H1 (cell line): ENCODE measurements at regions not wholly inside any gene's neighbourhood (a gene's known extent, or its start where the extent isn't known, plus 50 kb on each side); places are given as distances from the start of the nearest gene placed in this dataset.

Experiments used
- CTCF ChIA-PET: fragments of 300-600 bp; sonication (Branson Sonifier 250); formaldehyde crosslinking; loops from one replicate; lab custom pipeline; 2021; ENCODE audit not compliant: partially characterized antibody; lab: Charles Lee
- POLR2A ChIA-PET: fragments of 300-600 bp; sonication (Branson Sonifier 250); formaldehyde crosslinking; loops from one replicate; lab custom pipeline; 2021; ENCODE audit warnings: inconsistent platforms; ENCODE audit not compliant: partially characterized antibody; lab: Charles Lee
- DNase-seq, 2 experiments: peaks; one replicate each; pipeline versions ENCODE4 v3.0.0 to v3.0.0-alpha.2; 2010 to 2022; ENCODE audit warnings: low spot score in 2 of 2, low read depth in 1 of 2, mixed read lengths in 1 of 2
- FAIRE-seq: peaks from 2 replicates; lab custom pipeline; 2011; peaks lifted over from hg19 to GRCh38; lab: Jason Lieb, UNC
- H2AFZ ChIP-seq: 2 replicates; pipeline ENCODE4 v1.8.1; 2012; ENCODE audit warnings: low read length, inconsistent platforms
- H2AK5ac ChIP-seq: 2 replicates; pipeline ENCODE4 v1.6.1; 2013; ENCODE audit warnings: low read depth, low read length
- H2BK120ac ChIP-seq: replicated peaks from 2 replicates; pipeline ENCODE3; 2013; ENCODE audit warnings: low read depth, low read length, inconsistent platforms
- H2BK12ac ChIP-seq: 2 replicates; pipeline ENCODE4 v1.6.1; 2013; ENCODE audit warnings: low read depth, low read length
- H2BK15ac ChIP-seq: 2 replicates; pipeline ENCODE4 v1.6.1; 2013; ENCODE audit warnings: low read length
- H2BK20ac ChIP-seq: 2 replicates; pipeline ENCODE4 v1.6.1; 2013; ENCODE audit warnings: low read length
- H2BK5ac ChIP-seq: 2 replicates; pipeline ENCODE4 v1.6.1; 2013; ENCODE audit warnings: low read depth, low read length
- H3K14ac ChIP-seq: 2 replicates; pipeline ENCODE4 v1.6.1; 2013; ENCODE audit warnings: inconsistent platforms; ENCODE audit not compliant: insufficient read length
- H3K18ac ChIP-seq: 2 replicates; pipeline ENCODE4 v1.6.1; 2013; ENCODE audit warnings: low read length; ENCODE audit errors: extremely low read depth
- H3K23ac ChIP-seq: 2 replicates; pipeline ENCODE4 v1.6.1; 2013; ENCODE audit warnings: inconsistent platforms; ENCODE audit not compliant: insufficient read length
- H3K23me2 ChIP-seq: 2 replicates; pipeline ENCODE4 v1.6.1; 2013; ENCODE audit warnings: low read depth, low read length
- H3K27ac ChIP-seq: 2 replicates; pipeline ENCODE4 v1.6.1; 2011; ENCODE audit warnings: low read depth, low read length, inconsistent platforms
- H3K27me3 ChIP-seq, 4 experiments: replicated peaks in 1 of 4; 1 replicate in 1 of 4; 2 replicates in 3 of 4; pipeline versions ENCODE4 v1.6.1 to v1.8.1; 2011 to 2013; ENCODE audit warnings: low read length in 3 of 4, mild to moderate bottlenecking in 3 of 4, inconsistent platforms in 2 of 4, mixed read lengths in 2 of 4, moderate library complexity in 1 of 4; ENCODE audit not compliant: control insufficient read depth in 3 of 4, insufficient read depth in 3 of 4; ENCODE audit errors: extremely low read depth in 1 of 4
- H3K36me3 ChIP-seq, 4 experiments: 2 replicates each; pipeline versions ENCODE4 v1.6.1 to v1.8.1; 2011 to 2013; ENCODE audit warnings: mild to moderate bottlenecking in 4 of 4, low read length in 3 of 4, moderate library complexity in 2 of 4, control low read depth in 1 of 4, inconsistent platforms in 1 of 4; ENCODE audit not compliant: insufficient read depth in 4 of 4, control insufficient read depth in 2 of 4
- H3K4ac ChIP-seq: replicated peaks from 2 replicates; pipeline ENCODE3; 2013; ENCODE audit warnings: low read length, low read depth, mixed read lengths, inconsistent platforms; ENCODE audit not compliant: insufficient read length
- H3K4me1 ChIP-seq, 4 experiments: replicated peaks in 1 of 4; 1 replicate in 1 of 4; 2 replicates in 3 of 4; pipeline versions ENCODE4 v1.6.1 to v1.8.1; 2011 to 2013; ENCODE audit warnings: low read length in 3 of 4, inconsistent platforms in 2 of 4, mixed read lengths in 1 of 4; ENCODE audit not compliant: insufficient read depth in 4 of 4, control insufficient read depth in 3 of 4
- H3K4me2 ChIP-seq, 2 experiments: 2 replicates each; pipeline versions ENCODE4 v1.6.1 to v1.8.1; 2011 to 2013; ENCODE audit warnings: low read depth in 2 of 2, low read length in 2 of 2, control low read depth in 1 of 2, inconsistent platforms in 1 of 2, mild to moderate bottlenecking in 1 of 2; ENCODE audit not compliant: insufficient read depth in 1 of 2
- H3K4me3 ChIP-seq, 4 experiments: fragments of 200-600, 300-600 bp in 1 of 4; sonication (generic), shearing (Covaris generic), sonication (Bioruptor Twin) in 1 of 4; 2 replicates each; pipeline versions ENCODE4 v1.5.1 to v1.8.1; 2011 to 2016; ENCODE audit warnings: low read length in 4 of 4, low read depth in 3 of 4, control low read depth in 2 of 4, inconsistent platforms in 2 of 4, mild to moderate bottlenecking in 2 of 4, mixed read lengths in 1 of 4, moderate library complexity in 1 of 4; ENCODE audit not compliant: insufficient read depth in 2 of 4; ENCODE audit errors: extremely low read depth in 1 of 4
- H3K56ac ChIP-seq: replicated peaks from 2 replicates; pipeline ENCODE3; 2013; ENCODE audit warnings: low read depth, mild to moderate bottlenecking, mixed read lengths, low read length, inconsistent platforms; ENCODE audit not compliant: insufficient read length
- H3K79me1 ChIP-seq: 2 replicates; pipeline ENCODE4 v1.6.1; 2013; ENCODE audit warnings: low read depth, low read length, control low read depth
- H3K79me2 ChIP-seq, 2 experiments: 2 replicates each; pipeline versions ENCODE4 v1.6.1 to v1.8.1; 2012 to 2013; ENCODE audit warnings: low read length in 2 of 2, mild to moderate bottlenecking in 2 of 2, inconsistent platforms in 1 of 2; ENCODE audit not compliant: insufficient read depth in 2 of 2, control insufficient read depth in 1 of 2
- H3K9ac ChIP-seq, 4 experiments: replicated peaks in 1 of 4; 1 replicate in 1 of 4; 2 replicates in 3 of 4; pipeline versions ENCODE4 v1.6.1 to v1.8.1; 2011 to 2013; ENCODE audit warnings: low read depth in 3 of 4, low read length in 3 of 4, control low read depth in 2 of 4, mild to moderate bottlenecking in 2 of 4, moderate library complexity in 2 of 4, inconsistent platforms in 1 of 4; ENCODE audit errors: extremely low read depth in 1 of 4
- H3K9me3 ChIP-seq, 2 experiments: 2 replicates each; pipeline versions ENCODE4 v1.6.1 to v1.8.1; 2012 to 2013; ENCODE audit warnings: mild to moderate bottlenecking in 2 of 2, moderate library complexity in 2 of 2, control low read depth in 1 of 2, inconsistent platforms in 1 of 2, low read depth in 1 of 2, low read length in 1 of 2, mixed read lengths in 1 of 2; ENCODE audit not compliant: insufficient read depth in 2 of 2
- H4K20me1 ChIP-seq, 2 experiments: replicated peaks in 1 of 2; 2 replicates each; pipeline versions ENCODE3 to v1.8.1; 2011 to 2013; ENCODE audit warnings: inconsistent platforms in 2 of 2, low read length in 2 of 2, mild to moderate bottlenecking in 1 of 2; ENCODE audit not compliant: insufficient read depth in 2 of 2, control insufficient read depth in 1 of 2
- H4K5ac ChIP-seq: 2 replicates; pipeline ENCODE4 v1.6.1; 2013; ENCODE audit warnings: low read length, low read depth, mixed read lengths, inconsistent platforms; ENCODE audit not compliant: insufficient read length
- H4K8ac ChIP-seq: 2 replicates; pipeline ENCODE4 v1.8.0; 2013; ENCODE audit warnings: mild to moderate bottlenecking, moderate library complexity, low read length, inconsistent platforms; ENCODE audit not compliant: insufficient read depth; ENCODE audit errors: extremely low read depth
- H4K91ac ChIP-seq: replicated peaks from 2 replicates; pipeline ENCODE3; 2013; ENCODE audit warnings: low read length, mixed read lengths, inconsistent platforms; ENCODE audit not compliant: insufficient read length
- E2F6 ChIP-seq: IDR thresholded peaks from 2 replicates; pipeline ENCODE4 v1.6.1; 2012; ENCODE audit warnings: inconsistent platforms
- WGBS, 2 experiments: shearing (Covaris generic) in 1 of 2; methylation state at CpG; one replicate each; pipeline versions ENCODE4 v1.1.6 to v1.1.7; 2013 to 2015; ENCODE audit warnings: low lambda C conversion rate in 2 of 2, mixed read lengths in 2 of 2, inconsistent platforms in 1 of 2, low coverage in 1 of 2, missing lambda C conversion rate in 1 of 2; ENCODE audit not compliant: insufficient replicate concordance in 2 of 2, insufficient coverage in 1 of 2, insufficient read length in 1 of 2; ENCODE audit errors: extremely low coverage in 1 of 2, missing lambda C conversion rate in 1 of 2; 5-methylcytosine and 5-hydroxymethylcytosine counted together

- Histone ChIP-seq H2BK120ac (no peak overlapping the region), H2AFZ (no peak overlapping the region), H4K8ac (no peak overlapping the region), H3K14ac (no peak overlapping the region), H3K18ac (no peak overlapping the region), H3K23me2 (no peaks in the 10 kb centered on the region), H4K91ac (no peak overlapping the region), H4K5ac (no peak overlapping the region), H3K27ac (no peak overlapping the region), H3K4ac (no peak overlapping the region), H3K36me3 (no peaks in the 10 kb centered on the region), H3K23ac (no peak overlapping the region), H3K79me2 (no peaks in the 10 kb centered on the region), H2AK5ac (no peak overlapping the region), H3K79me1 (no peaks in the 10 kb centered on the region), H3K4me2 (no peak overlapping the region), H3K9ac (no peak overlapping the region), H3K4me1 (no peaks in the 10 kb centered on the region), H3K4me3 (no peak overlapping the region), H3K56ac (no peak overlapping the region), H3K27me3 (no peaks in the 10 kb centered on the region), H3K9me3 (no peaks in the 10 kb centered on the region), H2BK5ac (no peak overlapping the region), H4K20me1 (no peaks in the 10 kb centered on the region), H2BK15ac (no peak overlapping the region), H2BK12ac (no peak overlapping the region), H2BK20ac (no peak overlapping the region)
- TF ChIP-seq E2F6, result no peak
- no peak for DNase-seq
- no peak for FAIRE-seq
- ChIA-PET CTCF (interaction anchor here (1.2 kb wide), 1 partner anchor 28 kb away, joined by 3 read pairs; no protein-coding TSS in a partner anchor), POLR2A (no interaction called here)
- 94% methylated on average over 2 of the region's 2 CpGs; no CpG with 5 or more reads in 1 of the 2 experiments for WGBS, 2 experiments
Observed at GRCh38 chr4:45663628-45664081, 460.2 kb downstream of the GABRG1 start.
